ENCODE measurements at regions not wholly inside any gene's neighbourhood (a gene's known extent, or its start where the extent isn't known, plus 50 kb on each side); places are given as distances from the start of the nearest gene placed in this dataset.

DNA sequence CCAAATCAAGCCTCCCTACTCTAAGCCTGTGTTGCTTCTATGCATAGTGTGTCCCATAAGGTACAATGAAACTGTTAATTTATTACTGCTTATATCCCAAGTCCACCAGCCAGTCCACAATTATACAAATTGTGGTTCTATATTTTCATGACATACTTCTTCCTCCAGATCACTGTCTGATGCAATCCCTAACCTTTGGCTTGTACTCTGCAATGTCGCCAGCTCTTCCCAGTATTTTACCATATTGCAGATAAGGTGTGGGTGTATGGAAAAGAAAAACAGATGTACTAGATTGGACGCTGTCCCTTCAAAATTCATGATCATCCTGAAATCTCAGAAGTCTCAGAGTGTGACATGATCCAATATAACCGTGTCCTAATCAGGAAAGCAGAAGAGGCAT lies 286.2 kb downstream of the GASK1B start:
- no peak for DNase-seq

DNA sequence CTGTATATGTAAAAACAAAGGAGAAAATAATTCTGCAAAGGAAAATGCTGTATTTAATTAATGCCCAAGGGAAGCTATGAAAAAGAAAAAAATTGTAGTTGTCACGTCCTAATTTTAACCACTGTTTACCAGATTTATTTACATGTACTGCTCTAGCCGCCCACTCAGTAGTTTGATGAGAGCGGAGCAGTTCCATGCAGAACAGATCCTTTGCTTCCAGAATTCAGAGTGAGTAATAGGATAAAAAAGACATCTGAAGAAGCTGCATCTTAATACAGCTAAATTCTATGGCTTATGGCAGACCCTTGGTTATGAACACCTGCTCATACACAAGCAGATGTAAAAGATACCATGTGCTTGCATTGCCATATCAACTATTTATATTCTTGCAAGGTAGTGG lies 287.0 kb downstream of the GASK1B start:
- DNase-seq: no peak

DNA sequence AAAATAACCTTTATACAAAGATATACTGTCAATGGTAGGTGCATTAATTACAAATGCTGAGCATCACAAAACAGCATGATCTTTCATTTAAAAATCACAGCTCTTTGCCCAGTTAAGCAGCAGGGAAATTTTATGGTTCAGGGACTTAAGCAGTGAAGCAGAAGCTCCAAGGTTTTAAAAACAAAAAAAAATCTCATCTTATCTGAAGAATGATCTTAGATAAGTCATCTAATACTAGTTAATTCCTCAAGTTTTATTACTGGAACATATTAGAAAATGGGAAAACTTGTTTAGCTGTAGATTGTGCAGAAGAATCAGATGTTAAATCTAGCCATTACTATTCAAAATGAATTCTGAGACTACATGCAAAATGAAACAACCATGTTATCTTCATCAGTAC lies 289.9 kb downstream of the GASK1B start:
- DNase-seq: no peak

DNA sequence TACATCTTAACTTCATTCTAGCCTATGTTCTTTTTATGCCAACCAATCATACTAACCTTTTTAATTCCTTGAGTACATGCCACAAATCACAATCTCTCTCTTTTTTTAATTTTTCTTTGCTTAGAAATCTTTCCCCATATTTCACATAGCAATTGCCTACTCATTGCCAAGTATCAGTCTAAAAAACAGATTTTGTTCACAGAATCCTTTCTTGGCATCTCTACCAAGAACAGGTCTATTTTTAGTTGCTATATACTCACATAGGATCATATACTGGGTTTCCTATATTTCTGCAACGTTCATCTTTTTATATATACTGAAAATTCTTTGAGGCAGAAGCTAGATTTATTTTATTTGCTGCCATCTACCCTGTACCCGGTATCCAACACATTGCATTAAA lies 292.1 kb downstream of the GASK1B start:
- no peak for DNase-seq

DNA sequence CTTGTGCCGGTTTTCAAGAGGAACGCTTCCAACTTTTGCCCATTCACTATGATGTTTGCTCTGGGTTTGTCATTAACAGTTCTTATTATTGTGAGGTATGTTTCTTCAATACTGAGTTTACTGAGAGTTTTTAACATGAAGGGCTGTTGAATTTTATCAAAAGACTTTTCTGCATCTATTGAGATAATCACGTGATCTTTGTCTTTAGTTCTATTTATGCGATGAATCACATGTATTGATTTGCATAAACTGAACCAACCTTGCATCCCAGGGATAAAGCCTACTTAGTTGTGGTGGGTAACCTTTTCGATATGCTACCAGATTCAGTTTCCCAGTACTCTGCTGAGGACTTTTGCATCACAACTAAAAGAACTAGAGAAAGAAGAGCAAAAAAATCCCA lies 318.0 kb downstream of the GASK1B start:
- no peak for DNase-seq

DNA sequence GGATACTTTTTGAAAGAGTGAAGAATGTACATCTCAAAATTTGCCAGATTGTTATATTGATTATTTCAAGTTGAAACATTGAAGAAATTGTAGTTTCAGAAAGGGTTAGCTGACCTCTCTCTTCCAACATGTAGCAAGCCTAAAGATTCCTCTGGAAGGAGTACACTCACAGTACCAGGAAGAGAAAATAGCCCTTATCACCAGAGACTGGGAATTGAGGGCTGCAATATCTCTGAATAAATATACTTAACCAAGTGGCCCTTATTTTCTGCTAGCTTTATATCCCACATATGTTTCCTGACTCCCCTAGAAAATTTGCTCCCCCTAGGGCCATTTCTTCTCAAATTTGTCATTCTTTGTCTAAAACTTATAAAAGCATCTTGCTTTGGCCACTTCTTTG lies 332.2 kb downstream of the GASK1B start:
- DNase-seq: no peak

DNA sequence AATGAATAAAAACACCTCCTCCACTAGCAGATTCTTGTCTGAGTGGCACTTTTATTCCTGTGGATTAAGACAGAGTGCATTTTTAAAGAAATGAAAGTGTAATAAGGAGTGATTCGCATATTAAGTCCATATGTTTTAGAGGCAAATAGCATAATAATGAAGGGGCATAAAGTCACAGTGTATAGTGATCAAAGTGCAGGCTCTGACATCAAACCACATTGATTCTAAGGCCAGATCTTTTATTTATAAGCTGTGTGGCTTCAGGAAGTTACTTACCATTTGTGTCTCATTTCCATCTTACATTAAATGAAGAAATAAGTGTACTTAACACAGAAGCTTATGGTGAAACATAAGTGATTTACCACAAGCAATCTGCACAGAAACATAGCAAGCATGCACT lies 332.8 kb downstream of the GASK1B start:
- DNase-seq: no peak

DNA sequence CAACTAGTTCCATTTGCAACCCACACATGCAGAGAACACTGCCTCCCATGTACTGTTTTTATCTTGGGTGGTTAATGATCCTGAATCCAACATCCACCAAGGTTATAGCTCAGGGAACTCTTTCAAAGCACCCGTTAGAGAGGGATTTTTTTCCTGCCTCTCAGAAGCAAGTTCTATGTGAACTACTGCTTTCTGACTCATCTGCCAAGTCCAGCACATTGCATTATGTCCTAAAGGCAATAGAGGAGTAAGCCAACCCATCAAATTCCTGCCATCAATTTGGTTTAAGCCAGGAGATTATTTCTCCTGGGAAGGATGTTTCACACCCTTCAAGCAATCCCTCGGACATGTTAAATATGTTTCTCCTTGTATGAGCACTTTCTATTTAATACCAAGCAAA lies 334.5 kb downstream of the GASK1B start:
- no peak for DNase-seq

DNA sequence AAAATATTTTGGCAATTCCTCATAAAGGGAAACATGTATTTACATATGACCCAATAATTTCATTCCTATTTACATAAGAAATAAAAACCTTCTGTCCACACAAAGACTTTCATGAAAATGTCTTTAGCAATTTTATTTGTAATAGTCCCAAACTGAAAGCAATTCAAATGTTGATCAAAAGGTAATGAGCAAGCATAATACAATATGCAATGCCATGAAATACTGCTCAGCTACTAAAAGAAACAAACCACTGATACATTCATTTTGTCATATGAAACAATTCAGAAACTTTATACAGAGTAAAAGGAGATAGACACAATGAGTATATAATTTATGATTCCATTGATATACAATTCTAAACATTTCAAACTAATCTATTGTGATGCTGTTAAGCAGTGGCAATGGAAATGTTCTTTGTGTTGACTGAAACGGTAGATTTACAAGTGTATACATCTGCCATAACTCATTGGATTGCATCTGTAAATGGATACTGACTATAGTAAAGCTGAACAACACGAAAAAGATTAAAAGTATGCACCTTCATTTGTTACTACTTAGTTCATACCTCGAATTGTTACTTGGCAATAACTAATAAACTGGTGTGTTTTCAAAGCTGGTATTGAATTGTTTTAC lies 335.6 kb downstream of the GASK1B start:
- no peak for DNase-seq

DNA sequence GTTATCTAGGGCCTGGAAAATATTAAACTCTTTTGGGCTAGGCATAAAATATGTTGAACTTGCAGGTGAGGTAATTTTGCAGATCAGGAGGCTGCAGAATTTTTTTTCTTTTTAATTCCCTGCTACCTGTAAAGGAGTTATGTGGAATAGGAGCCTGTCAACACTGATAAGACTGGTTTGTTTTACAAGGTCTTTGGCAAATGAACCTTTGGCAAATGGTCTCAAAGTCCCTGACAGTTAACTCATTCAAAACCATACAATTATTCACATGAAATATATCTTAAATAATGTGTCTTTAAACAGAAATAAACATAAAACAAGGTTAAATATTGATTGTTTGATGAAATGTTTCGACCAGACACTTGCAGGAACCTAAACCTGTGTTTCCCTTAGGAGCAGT lies 340.2 kb downstream of the GASK1B start:
- DNase-seq: no peak

DNA sequence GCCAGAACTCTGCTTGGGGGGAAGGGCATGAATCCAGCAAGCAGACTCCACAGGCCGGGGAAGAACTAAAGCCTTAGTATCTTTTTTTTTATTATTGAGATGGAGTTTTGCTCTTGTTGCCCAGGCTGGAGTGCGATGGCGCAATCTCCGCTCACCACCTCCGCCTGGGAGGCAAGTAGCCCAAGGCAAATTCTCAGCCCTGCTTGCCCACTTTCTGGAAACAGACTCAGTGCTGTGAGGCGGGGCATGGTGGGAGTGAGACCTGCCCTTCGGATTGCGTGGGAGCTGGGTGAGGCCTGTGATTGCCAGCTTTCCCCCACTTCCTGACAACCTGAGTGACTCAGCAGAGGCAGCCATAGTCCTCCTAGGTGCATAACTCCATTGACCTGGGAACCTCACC lies 348.8 kb downstream of the GASK1B start:
- DNase-seq: no peak

DNA sequence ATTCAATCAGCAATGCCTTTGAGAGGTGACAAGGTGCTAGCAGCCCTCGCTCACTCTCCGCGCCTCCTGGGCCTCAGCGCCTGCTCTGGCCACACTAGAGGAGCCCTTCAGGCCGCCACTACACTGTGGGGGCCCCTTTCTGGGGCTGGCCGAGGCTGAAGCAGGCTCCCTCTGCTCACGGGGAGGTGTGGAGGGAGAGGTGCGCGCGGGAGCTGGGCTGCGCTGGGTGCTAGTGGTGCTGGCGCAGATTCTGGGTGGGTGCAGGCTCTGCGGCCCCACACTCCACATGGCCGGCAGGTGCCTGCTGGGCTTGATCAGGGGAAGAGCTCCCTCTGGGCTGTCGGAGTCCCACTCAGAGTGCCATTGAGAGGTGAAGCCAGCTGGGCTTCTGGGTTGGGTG lies 351.0 kb downstream of the GASK1B start:
- no peak for DNase-seq

DNA sequence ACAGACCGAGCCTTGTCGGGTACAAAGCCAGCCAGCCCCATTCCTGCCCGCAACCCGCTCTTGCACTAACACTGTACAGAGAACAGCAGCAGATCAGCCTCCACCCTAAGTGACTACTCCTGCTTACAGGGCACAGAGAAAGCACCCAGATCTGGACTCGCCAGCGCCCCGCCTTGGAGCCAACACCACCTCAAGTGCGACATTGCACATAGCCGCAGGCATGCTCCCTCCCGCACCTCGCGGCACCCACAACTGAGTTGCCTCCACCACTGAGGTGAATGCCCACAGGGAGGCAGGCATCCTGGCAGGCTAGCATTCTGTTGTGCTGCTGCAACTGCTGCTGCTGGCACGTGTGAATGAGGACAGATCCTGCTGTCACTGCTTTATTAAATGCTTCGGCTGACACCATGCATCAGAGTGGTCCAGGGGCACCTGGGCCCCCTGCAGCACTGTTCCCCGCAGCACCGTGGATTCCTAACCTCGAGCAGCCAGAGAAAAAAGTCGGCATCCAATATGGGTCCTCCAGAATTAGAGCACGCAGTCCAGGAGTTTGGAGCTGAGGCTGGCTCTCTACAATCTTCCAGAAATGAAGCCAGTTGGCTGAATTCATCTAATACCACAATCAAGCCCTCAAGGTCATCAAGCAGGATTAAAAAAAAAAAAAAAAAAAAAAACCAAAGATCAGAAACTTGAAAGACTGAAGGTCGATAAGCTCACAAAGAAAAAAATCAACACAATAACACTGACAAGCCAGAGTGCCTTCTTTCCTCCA lies 352.9 kb downstream of the GASK1B start:
- DNase-seq: no peak

DNA sequence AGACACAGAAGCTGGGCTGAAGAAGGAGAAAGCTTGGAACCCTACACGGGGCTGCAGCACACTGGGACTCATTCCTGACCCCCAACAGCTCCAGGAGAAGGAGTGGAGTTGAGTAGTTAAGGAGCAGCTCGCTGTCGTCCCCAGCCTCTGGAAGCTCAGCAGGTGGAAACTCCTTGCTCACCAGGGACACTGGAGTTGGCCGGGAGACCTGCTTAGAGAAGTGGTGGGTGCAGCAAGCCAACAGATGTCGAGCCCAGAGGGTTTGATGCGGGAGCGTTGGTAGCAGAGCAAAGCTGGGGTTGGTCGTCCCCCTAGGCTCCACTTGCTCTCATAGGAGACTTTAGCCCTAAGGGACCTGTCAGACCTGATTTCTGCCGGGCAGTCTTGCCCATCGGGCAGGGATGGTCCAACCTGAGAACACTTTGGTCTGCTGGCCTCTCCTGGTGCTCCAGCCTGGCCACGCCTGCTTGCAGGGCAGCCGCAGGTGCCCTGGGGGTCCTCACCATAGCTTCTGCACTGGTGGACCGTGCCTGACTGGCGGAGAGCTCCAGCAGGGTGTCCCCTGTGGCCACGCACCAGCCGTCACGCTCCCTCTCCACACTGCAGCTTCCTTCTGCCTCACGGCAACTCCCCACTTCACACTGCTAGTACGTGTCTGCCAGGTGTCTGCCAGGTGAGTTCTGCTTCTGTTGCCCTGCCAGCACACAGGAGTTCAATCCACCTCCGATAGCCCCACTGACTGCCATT lies 353.7 kb downstream of the GASK1B start:
- no peak for DNase-seq

DNA sequence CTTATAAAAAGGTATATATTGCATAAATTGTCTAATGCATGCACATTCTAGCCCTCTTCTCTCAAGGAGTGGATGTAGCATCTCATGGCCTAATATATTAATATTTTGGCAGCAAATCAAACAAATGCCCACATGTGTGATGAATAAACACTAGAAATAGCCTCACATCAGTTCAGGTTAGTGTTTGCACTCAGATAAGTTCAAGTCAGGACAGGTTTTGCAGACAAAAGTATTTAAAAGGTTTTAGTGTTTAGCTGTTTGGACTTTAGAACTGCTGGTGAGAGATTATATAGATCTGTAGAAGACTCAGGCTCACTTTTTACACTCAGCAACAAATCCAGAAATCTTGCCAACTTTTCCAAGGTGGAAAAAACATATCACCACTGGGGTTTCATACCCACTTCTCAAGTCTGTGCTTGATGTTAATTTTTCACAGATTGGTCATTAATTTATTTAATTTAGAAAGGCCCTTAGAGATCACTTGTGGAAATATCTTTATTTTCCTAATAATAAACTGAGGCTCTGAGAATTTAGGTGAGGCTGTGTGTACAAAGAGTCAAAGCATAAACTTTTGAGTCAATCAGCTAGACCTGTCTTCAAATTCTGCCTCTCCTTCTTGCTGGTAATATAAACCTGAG lies 362.6 kb downstream of the GASK1B start:
- DNase-seq: no peak

DNA sequence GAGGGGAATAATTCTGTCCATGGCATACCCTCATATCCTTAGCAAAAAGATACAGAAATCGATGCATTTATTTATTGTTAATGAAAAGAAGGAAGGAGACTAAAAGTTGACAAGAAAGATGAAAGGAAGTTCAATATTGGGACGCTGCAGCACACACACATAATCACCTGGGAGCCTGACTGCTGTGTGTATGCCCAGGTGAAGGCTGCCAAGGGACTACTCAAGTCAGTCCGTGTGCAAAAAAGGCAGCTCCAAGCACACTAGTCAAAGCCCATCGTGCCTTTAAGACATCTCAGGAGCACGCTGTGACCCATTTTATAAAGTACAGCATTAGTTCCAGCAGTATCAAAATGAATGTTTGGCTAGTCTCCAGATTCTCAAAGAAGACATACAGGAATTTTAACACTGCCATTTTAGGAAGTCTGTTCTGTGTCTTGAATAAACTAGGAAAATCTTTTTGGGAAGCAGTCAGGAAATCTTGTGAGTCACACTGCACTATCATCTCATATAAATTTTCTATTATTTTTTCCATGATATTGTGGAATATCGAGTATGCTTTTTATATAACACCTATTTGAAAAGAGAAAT lies 363.9 kb downstream of the GASK1B start:
- DNase-seq: no peak

DNA sequence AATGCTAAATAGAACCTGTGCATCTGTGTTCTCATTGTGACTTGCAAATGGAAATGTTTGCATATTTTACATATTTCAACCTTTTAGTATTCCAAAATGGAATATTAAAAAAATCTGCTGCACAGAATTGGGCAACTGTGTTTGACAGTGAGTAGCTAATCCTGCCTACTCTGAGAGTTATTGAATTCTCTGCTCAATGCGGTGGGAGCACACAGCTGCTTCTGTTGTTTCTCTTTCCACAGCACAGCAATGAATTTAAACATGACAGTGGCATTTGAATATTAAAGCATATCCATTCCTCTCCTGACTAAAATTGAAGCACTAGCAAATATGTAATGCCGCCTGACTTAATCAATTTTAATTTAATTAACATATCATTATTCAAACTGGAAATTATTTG lies 366.6 kb downstream of the GASK1B start:
- DNase-seq: peak in 6 of 56 donors; percentile 3 to 44 (median 32)

DNA sequence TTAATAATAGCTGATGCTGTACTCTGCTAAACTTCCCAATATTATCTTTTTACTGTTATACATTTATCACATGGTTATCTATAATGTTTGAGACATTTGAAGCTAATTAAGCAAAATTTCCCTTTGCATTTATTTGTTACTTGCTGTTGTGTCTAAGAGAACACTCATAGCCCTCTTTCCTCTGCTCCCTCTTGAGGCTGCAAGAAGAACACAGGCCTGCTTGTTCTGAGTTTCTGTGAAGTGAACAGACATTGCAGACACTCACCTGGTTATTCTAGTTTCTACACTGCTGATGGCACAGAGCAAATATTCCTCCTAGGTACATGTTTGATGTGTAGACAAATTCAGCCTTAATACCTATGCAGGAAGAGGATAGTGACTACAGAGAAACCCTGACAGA lies 367.8 kb downstream of the GASK1B start:
- peak in 1 of 56 donors; percentile 18 for DNase-seq

DNA sequence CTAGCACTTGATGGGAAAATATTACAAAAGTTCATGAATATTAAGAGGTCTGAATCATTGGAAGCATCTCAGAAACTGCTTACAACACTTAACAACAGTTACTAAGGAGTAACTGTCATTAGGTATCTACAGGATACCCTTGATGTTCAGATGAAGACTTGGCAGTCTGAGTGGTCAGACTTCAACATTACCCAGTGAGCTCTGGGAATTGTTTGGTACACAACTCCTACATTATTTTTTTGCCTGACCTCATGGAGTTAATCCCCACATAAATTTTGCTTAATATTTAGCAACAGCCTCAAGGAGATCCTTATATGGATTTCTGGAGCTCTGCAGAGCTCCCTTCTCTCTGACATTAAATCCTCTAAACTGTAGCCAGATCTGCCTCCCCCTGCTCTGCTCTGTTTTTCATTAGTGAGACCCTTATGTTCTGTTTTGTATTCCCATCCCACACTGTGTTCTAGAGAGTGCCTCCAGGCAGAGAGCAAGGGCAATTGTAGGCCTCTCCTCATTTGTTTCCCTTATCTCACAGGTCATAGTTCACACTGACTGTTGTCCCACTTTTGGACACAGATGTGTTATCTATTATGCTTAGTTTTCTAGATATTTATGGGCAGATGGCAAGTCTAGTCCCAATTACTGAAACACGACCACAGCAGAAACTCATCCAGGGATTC lies 368.8 kb downstream of the GASK1B start:
- no peak for DNase-seq

DNA sequence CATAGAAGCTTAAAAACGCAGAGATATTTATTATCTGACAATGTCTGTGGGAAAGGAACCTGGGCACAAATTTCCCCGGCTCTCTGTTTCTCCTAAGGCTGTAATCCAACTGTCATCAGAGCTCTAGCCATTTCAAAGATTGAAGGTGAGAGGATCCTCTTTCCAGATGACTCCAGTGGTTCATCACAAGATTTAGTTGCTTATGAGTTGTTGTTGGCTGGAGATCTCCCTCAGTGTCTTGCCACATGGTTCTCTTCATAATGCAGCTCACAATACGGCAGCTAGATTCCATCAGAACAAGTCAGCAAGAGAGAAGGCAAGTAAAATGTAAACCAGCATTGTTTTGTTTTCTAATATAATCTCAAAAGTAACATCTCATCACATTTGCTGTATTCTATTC lies 369.4 kb downstream of the GASK1B start:
- no peak for DNase-seq

DNA sequence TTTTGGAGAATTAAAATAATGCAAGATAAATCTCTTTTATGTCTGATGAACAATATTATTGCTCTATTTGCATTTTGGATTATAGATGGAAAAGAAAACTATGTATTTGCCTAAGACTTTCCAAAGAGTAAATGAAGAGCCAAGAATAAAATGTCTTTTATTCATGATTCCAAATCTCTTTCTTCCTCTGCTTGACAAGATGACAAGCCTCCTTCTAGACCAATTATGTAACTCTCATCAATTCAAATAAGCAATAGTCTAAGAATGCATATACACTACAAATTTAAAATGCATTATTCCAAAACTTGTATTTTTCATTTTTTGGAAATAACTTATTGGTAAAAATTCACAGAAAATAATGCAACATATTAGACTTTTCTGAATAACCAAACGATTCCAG lies 377.3 kb downstream of the GASK1B start:
- no peak for DNase-seq
